SIG-M5 treated with dmso at 0.1 percent for 504 hours (cell line): ENCODE measurements at regions not wholly inside any gene's neighbourhood (a gene's known extent, or its start where the extent isn't known, plus 50 kb on each side); places are given as distances from the start of the nearest gene placed in this dataset.

ENCODE experiments used
- DNase-seq: peaks from one replicate; lab custom pipeline; 2025; ENCODE audit not compliant: unreplicated experiment; lab: John Stamatoyannopoulos, UW

- DNase-seq = no peak
These were observed 54.5 kb downstream of the ADRA2A start for GRCh38 chr10:111131168-111131799.

DNA sequence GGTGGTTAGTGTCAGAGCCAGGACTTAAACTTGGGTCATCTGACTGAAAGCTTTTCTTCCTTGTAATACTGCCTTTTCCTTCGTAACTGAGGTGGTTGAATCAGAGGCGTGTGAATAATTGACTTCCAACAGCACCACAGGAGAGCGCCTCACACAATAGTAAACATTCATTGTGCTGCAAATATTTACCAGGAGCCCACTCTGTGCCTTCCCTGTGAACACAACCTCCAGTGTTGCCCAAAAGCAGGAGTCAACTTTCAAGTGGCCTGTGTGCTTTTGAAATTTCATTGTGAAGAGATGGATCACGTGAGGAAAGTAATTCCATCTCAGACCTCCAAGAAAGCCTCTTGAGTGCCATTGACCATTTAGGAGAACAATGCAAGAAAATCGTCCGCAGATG, 60.2 kb downstream of the ADRA2A start:
- no peak for DNase-seq

GRCh38 chr10:111137587-111137986, 60.8 kb downstream of the ADRA2A start:
- DNase-seq = no peak

DNA sequence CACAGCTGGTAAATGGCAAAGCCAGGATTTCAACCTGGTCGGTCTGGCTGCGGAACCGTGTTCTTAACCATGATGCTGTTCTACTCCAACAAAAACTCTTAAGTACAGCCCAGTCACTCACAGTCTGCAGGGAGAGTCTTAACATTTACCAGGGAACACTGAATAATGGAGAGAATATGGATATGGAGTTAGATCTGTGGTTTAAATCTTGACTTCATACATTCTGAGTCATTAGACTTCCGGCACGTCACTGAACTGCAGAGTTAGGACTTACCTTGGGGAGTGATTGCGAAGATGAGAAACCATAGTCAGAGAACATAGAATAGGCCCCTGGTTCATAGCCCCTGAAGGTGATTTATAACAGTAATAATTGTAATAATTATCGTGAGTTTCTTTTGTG, 61.7 kb downstream of the ADRA2A start:
- DNase-seq = no peak

- no peak for DNase-seq
These were observed 62.7 kb downstream of the ADRA2A start for GRCh38 chr10:111139567-111139966.

GRCh38 chr10:111142092-111142768, 65.4 kb downstream of the ADRA2A start:
- no peak for DNase-seq

DNA sequence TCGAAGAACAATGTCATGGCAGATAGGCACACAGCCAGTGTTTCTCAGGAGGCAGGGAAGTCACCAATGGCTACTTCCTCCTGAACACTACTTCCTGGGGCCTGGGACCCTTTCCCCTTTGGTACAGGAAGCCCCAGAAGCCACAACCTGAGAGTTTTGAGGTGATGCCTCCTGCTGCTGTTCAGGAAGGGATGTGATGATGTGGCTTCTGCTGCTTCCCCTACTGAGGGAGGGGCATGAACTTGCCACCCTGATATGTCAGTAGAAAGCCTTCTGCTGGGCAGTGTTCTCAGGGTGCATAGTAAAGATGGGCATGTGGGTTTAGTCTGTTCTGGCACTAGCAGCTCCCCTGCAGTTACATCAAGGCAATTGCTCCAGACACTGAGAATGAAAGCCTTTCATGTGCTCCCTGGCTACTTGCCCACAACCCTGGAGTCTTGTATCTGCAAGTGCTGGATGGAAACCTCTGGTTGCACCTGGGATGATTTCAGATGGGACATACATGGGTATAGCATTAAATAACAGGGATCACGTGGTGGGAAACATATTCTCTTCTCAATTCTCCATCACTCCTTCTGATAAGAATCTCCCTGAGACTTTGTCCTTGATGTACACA, 69.3 kb downstream of the ADRA2A start:
- DNase-seq = no peak

DNA sequence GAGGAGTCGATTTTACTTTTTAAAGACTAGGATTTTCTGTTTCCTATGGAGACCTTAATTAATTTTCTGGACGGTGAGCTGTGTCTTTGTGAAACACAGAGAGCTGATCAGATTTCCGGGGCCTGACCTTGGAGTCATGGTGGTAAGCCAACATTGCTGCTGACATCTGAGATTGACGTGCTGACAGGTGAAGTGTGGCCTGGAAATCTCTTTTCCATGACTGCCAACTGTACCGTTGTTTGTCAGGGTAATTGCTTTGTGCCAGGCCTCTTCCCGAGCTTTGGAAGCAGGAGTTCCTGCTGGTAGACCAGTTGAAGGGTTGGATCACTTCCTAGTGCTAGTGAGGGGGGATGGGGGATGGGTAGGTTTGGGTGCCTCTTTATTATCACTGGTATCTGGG, 71.2 kb downstream of the ADRA2A start:
- DNase-seq = no peak

- no peak for DNase-seq
These were observed 71.6 kb downstream of the ADRA2A start for GRCh38 chr10:111148440-111148839.

- DNase-seq = no peak
These were observed 73.9 kb downstream of the ADRA2A start for GRCh38 chr10:111150691-111151090.

DNA sequence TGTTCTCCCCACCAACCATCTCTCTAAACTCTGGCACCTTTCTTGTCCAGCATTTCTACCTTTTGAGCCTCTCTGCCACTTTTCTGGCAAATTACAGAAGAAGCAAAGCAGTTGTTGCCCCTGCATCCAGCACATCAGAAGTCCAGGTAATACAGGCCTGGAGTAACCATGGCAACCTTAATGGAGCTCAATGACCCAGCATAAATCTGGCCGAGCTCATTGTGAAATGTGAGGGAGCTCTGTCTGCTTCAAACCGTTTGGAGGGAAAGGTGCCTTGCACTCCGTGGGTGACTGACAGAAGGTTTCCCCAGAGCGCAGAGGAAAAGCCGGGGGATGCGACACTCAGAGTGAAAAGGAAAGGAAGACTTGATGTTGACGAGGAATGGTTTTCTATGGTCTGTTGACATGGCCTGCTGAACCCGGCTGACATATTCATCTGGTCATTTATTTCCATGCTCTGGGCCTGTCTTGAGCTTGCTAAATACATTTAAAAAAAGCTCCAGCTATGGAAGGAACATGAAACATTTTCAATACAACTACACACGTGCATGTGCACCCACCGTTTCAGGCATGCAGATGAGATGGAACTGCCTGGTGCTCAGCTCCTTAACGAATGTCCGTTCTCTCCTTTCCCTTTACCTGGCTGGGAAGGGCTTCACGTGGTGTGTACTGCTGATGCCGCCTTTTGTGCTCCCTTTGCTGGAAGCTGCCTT, 74.9 kb downstream of the ADRA2A start:
- DNase-seq = no peak

DNA sequence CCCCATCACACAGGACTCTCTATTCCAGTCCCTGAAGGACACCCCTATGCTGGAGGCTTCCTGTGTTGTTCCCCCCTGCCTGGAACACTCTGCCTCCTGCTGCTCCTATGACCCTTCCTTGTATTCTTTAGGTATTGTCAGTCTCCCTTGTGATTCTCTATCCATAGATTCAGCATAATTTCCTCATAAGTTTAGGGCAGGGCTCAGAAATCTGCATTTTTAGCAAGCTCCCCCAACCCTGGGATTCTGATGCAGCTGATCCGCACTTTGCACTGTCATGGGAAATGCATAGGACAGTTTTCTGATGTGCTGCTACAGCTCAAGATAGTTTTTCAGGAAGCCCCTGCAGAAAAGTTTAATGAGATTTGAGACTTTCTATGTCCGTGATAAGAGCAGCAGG, 79.9 kb downstream of the ADRA2A start:
- DNase-seq = no peak

DNA sequence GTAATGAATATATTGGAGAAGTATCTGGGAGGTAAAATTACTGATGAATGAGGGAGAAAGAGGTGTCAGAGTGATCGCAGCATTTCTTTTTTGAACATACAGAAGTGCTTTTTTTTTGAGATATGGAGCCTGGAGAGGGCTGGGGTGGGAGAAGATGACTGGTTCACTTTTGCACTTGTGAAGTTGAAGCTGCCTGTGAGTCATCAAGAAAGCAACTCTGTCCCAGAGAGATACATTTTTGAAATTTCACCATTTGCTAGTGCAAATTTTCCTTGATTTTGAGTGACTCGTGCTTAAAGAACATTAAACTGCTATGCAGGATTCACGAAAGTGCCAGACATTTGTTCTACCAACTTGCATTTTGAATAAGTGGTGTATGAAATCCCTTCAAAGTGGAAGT, 81.8 kb downstream of the ADRA2A start:
- no peak for DNase-seq

GRCh38 chr10:111161109-111161874, 84.5 kb downstream of the ADRA2A start:
- no peak for DNase-seq

DNA sequence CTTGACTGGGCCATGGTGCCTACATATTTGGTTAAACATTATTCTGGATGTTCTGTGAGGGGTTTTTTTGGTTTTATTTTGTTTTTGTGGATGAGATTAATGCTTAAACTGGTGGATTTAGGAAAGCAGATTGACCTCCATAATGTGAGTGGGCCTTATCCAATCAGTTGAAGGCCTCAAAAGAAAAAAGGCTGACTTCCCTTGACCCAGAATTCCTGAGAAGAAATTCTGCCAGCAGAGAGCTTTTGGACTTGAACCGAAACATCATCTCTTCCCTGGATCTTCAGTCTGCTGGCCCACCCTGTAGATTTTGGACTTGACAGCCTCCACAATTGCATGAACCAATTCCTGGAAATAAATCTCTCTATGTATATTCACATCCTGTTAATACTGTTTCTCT, 94.4 kb downstream of the ADRA2A start:
- no peak for DNase-seq

GRCh38 chr10:111175787-111176186, 99.0 kb downstream of the ADRA2A start:
- DNase-seq = no peak

DNA sequence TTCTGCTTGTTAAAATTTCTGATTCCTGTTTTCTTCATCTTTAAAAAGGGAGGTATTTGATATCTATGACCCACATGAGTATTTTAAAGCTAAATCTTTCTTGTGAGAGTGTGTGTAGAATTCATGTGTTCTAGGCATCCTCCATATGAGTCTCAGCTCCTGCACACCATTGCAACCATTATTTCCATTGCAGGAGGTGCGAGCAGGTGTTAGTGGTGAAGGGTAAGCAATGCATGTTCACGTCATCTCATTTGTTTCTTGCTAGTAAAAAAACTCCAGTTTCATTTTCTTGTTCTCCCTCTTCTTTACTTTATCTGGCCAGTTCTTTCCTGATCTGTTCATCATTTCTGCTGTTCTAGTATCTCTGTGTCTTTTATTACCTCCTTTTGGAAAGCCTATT, 100.5 kb downstream of the ADRA2A start:
- DNase-seq = no peak

DNA sequence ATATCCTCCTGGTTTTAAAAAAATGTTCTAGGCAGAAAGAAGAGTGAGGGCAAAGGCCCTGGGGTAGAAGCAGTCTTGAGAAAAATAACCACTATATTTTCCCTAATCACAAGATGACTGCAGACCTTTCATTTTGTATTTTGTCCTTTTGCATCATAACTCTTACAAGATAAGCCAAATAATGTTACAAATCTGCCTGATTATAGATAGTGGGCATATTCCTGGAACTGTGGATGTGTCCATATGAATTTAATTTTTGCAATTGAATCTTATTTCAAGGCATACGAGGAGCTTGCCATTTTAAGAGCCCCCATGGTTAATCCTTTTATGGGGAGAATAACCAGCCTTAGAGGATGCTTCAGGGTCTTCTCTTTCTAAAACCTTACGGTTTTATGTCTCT, 102.7 kb downstream of the ADRA2A start:
- DNase-seq = no peak

- no peak for DNase-seq
These were observed 109.5 kb downstream of the ADRA2A start for GRCh38 chr10:111186358-111186757.

- no peak for DNase-seq
These were observed 110.3 kb downstream of the ADRA2A start for GRCh38 chr10:111187096-111187495.

GRCh38 chr10:111199587-111199986, 122.8 kb downstream of the ADRA2A start:
- no peak for DNase-seq
